CD4-positive, alpha-beta T cell treated with Interleukin-1 beta for 1 hour (primary cell): ENCODE measurements at regions not wholly inside any gene's neighbourhood (a gene's known extent, or its start where the extent isn't known, plus 50 kb on each side); places are given as distances from the start of the nearest gene placed in this dataset.
"Not testable (repeated sequence)": the region's sequence is repeated elsewhere in the genome, so short reads cannot be mapped to it uniquely, and the experiment has no call there.

Source experiments
- DNase-seq, 2 donors: peaks; one replicate each; pipeline ENCODE4 v3.0.0-alpha.2; 2020 to 2022

GRCh38 chr6:15922510-15923250 lies 206.2 kb upstream of the MYLIP start:
- no peak for DNase-seq

GRCh38 chr6:15921243-15921642 lies 207.6 kb upstream of the MYLIP start:
- DNase-seq, result no peak

- no peak for DNase-seq
Measured at GRCh38 chr6:15916581-15916980, 212.3 kb upstream of the MYLIP start.

- no peak for DNase-seq
Measured at GRCh38 chr6:15915508-15916178, 213.2 kb upstream of the MYLIP start.

- DNase-seq, result no peak
Measured at GRCh38 chr6:15914553-15914952, 214.3 kb upstream of the MYLIP start.

- DNase-seq, result no peak
Measured at GRCh38 chr6:15913573-15913972, 215.3 kb upstream of the MYLIP start.

GRCh38 chr6:15912505-15913400 lies 216.1 kb upstream of the MYLIP start:
- DNase-seq, result no peak

- no peak for DNase-seq
Measured at GRCh38 chr6:15911753-15912504, 217.0 kb upstream of the MYLIP start.

- no peak for DNase-seq
Measured at GRCh38 chr6:15909290-15910070, 219.4 kb upstream of the MYLIP start.

GRCh38 chr6:15908871-15909270 lies 220.0 kb upstream of the MYLIP start:
- DNase-seq, result no peak

GRCh38 chr6:15907914-15908518 lies 220.9 kb upstream of the MYLIP start:
- DNase-seq, result no peak

- DNase-seq, result not testable (repeated sequence)
Measured at GRCh38 chr6:15907220-15907913, 221.5 kb upstream of the MYLIP start.

- DNase-seq, result no peak
Measured at GRCh38 chr6:15906420-15907016, 222.4 kb upstream of the MYLIP start.

GRCh38 chr6:15905488-15906419 lies 223.1 kb upstream of the MYLIP start:
- DNase-seq, result no peak

GRCh38 chr6:15904651-15905376 lies 224.1 kb upstream of the MYLIP start:
- DNase-seq, result no peak

- DNase-seq, result peak; percentile 4 to 62
Measured at GRCh38 chr6:15901141-15902115, 227.5 kb upstream of the MYLIP start.

- DNase-seq, result no peak
Measured at GRCh38 chr6:15898693-15899092, 230.2 kb upstream of the MYLIP start.
